Uterus (tissue), 3 donors: ENCODE measurements at regions not wholly inside any gene's neighbourhood (a gene's known extent, or its start where the extent isn't known, plus 50 kb on each side); places are given as distances from the start of the nearest gene placed in this dataset.

ENCODE experiments used
- DNase-seq, 2 donors: peaks; one replicate each; pipeline ENCODE4 v3.0.0-alpha.2; 2019 to 2020
- H3K27ac ChIP-seq, 2 donors: fragments of 200-600 bp; sonication (generic); 1 replicate in 1 of 2; 2 replicates in 1 of 2; pipeline ENCODE4 v1.5.1; 2016 to 2018
- H3K27me3 ChIP-seq, 2 donors: fragments of 200-600 bp; sonication (generic); one replicate each; pipeline ENCODE4 v1.5.1; 2018 to 2019; ENCODE audit warnings: control low read depth in 1 of 2
- H3K36me3 ChIP-seq, 2 donors: fragments of 200-600 bp; sonication (generic); one replicate each; pipeline ENCODE4 v1.5.1; 2019; ENCODE audit warnings: control low read depth in 1 of 2
- H3K4me1 ChIP-seq, 2 donors: fragments of 200-600 bp; sonication (generic); one replicate each; pipeline ENCODE4 v1.5.1; 2018 to 2019; ENCODE audit warnings: control low read depth in 1 of 2
- H3K4me3 ChIP-seq, 2 donors: fragments of 200-600 bp; sonication (generic); 1 replicate in 1 of 2; 2 replicates in 1 of 2; pipeline ENCODE4 v1.5.1; 2018 to 2019; ENCODE audit warnings: mild to moderate bottlenecking in 1 of 2
- H3K9me3 ChIP-seq, 2 donors: fragments of 200-600 bp; sonication (generic); one replicate each; pipeline ENCODE4 v1.5.1; 2019; ENCODE audit warnings: control low read depth in 1 of 2
- CTCF ChIP-seq, 4 experiments: fragments of 200-600 bp in 2 of 4; fragments of 450-650 bp in 2 of 4; sonication (generic) in 2 of 4; IDR thresholded peaks; one replicate each; pipeline ENCODE4 v1.5.1; 2016 to 2019; ENCODE audit warnings: antibody characterized with exemption in 4 of 4, mild to moderate bottlenecking in 2 of 4, moderate library complexity in 1 of 4
- POLR2A ChIP-seq, 2 donors: fragments of 450-650 bp; IDR thresholded peaks; one replicate each; pipeline ENCODE4 v1.6.1; 2016; ENCODE audit warnings: antibody characterized with exemption in 2 of 2, mild to moderate bottlenecking in 1 of 2, moderate library complexity in 1 of 2
- intact Hi-C: fragments of 100-400 bp; cut with DNase I; formaldehyde crosslinking; loops from one replicate; pipeline ENCODE4 v1.15.1; 2023; ENCODE audit warnings: low total_unique reads
- donor health status: DM: yes; HTN: yes; CAD: no.

- H3K27me3 ChIP-seq = no peaks in the 10 kb centered on the region
- intact Hi-C loops = no loop called here
- no peaks in the 10 kb centered on the region for H3K9me3 ChIP-seq
- H3K36me3 ChIP-seq = no peaks in the 10 kb centered on the region
- H3K4me3 ChIP-seq = no peak overlapping the region
- no peak for TF ChIP-seq POLR2A (IDR thresholded peaks at IDR 0.05)
- TF ChIP-seq CTCF (IDR thresholded peaks at IDR 0.05) = no peak
- no peak for DNase-seq
- peaks cover 0 to 3% of the 10 kb centered on the region in 2 donors for H3K4me1 ChIP-seq
- H3K27ac ChIP-seq = no peak overlapping the region
Measured at GRCh38 chr1:147826259-147826658, 65.9 kb upstream of the GJA5 start.

DNA sequence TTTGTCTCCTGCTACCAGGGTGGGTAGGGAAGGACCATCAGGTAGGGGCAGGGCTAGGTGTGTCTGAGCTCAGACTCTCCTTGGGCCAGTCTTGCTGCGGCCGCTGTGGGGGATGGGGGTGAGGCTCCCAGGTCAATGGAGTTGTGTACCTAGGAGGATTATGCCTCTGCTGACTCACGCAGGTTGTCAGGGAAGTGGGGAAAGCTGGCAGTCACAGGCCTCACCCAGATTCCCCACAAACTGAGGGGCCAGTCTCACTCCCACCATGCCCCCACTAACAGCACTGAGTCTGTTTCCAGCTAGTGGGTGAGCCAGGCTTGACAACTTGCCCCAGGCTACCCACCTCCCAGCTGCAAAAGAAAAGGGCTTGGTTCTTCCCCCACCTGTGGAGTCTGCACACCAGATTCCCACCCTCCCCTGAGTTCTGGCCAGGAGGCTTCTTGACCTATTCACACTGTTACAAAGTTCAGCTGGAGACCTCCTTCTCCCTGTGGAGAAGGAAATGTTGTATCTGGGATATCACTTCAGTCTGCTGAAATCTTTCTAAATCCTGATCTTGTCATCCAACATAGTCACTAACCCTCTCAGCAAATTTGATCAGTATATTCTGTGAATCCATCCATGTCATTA lies 69.2 kb upstream of the GJA8 start:
- H3K4me1 ChIP-seq = no peaks in the 10 kb centered on the region
- TF ChIP-seq CTCF (IDR thresholded peaks at IDR 0.05) (no peak), POLR2A (IDR thresholded peaks at IDR 0.05) (no peak)
- no peaks in the 10 kb centered on the region for H3K27me3 ChIP-seq
- no peak for DNase-seq
- H3K9me3 ChIP-seq = no peaks in the 10 kb centered on the region
- H3K36me3 ChIP-seq = no peaks in the 10 kb centered on the region
- H3K4me3 ChIP-seq = no peak overlapping the region
- no peak overlapping the region for H3K27ac ChIP-seq
- intact Hi-C loops = no loop called here

DNA sequence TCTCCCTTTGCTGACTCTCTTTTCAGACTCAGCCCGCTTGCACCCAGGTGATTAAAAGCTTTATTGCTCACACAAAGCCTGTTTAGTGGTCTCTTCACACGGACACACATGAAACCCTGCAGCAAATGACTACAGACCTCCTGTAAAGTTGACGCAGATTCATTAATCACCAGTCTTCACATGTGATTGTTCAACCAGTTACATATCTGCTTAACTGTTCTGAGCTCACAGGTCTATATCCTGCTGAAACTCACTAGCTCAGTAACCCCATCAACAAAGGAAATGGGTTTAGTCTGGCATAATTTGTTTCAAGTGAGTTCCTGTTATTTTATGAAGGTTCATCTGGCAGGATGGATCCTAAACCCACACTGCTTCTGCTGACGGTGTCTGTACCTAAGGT lies 68.4 kb upstream of the GJA8 start:
- H3K27me3 ChIP-seq = no peaks in the 10 kb centered on the region
- no peak overlapping the region for H3K27ac ChIP-seq
- TF ChIP-seq POLR2A (IDR thresholded peaks at IDR 0.05) (no peak), CTCF (IDR thresholded peaks at IDR 0.05) (no peak)
- no peak for DNase-seq
- H3K9me3 ChIP-seq = no peaks in the 10 kb centered on the region
- H3K36me3 ChIP-seq = no peaks in the 10 kb centered on the region
- intact Hi-C loops = no loop called here
- no peaks in the 10 kb centered on the region for H3K4me1 ChIP-seq
- no peak overlapping the region for H3K4me3 ChIP-seq

- TF ChIP-seq CTCF (IDR thresholded peaks at IDR 0.05) (no peak), POLR2A (IDR thresholded peaks at IDR 0.05) (no peak)
- Histone ChIP-seq H3K4me1 (no peaks in the 10 kb centered on the region), H3K27me3 (no peaks in the 10 kb centered on the region), H3K4me3 (no peak overlapping the region), H3K36me3 (no peaks in the 10 kb centered on the region), H3K9me3 (no peaks in the 10 kb centered on the region), H3K27ac (no peak overlapping the region)
- intact Hi-C loops = no loop called here
- DNase-seq = no peak
Measured at GRCh38 chr1:147834810-147835209, 67.8 kb upstream of the GJA8 start.

GRCh38 chr1:147837129-147837963 lies 65.2 kb upstream of the GJA8 start:
- DNase-seq = no peak
- intact Hi-C loops = no loop called here
- Histone ChIP-seq H3K4me1 (no peaks in the 10 kb centered on the region), H3K4me3 (no peak overlapping the region), H3K27ac (no peak overlapping the region), H3K27me3 (no peaks in the 10 kb centered on the region), H3K9me3 (no peaks in the 10 kb centered on the region), H3K36me3 (no peaks in the 10 kb centered on the region)
- no peak for TF ChIP-seq CTCF (IDR thresholded peaks at IDR 0.05)
